PFSK-1 (cell line): ENCODE measurements at regions not wholly inside any gene's neighbourhood (a gene's known extent, or its start where the extent isn't known, plus 50 kb on each side); places are given as distances from the start of the nearest gene placed in this dataset.

Experiments used
- POLR2AphosphoS5 ChIP-seq: IDR thresholded peaks from 2 replicates; pipeline ENCODE4 v1.6.1; 2012; ENCODE audit warnings: low read depth, mild to moderate bottlenecking, control low read depth, low read length, moderate library complexity
- REST ChIP-seq, 2 experiments: IDR thresholded peaks; 2 replicates each; pipeline versions ENCODE4 v1.6.1 to v1.8.0; 2011 to 2012; ENCODE audit warnings: low read depth in 2 of 2, low read length in 2 of 2, control low read depth in 1 of 2, inconsistent platforms in 1 of 2, mild to moderate bottlenecking in 1 of 2, moderate library complexity in 1 of 2; ENCODE audit not compliant: insufficient read depth in 1 of 2
- SIN3A ChIP-seq: IDR thresholded peaks from 2 replicates; pipeline ENCODE4 v1.6.1; 2012; ENCODE audit warnings: mild to moderate bottlenecking, low read length, moderate library complexity, borderline replicate concordance; ENCODE audit not compliant: insufficient read depth
- TAF1 ChIP-seq: IDR thresholded peaks from 2 replicates; pipeline ENCODE4 v1.6.1; 2012; ENCODE audit warnings: low read length, control low read depth, borderline replicate concordance; ENCODE audit not compliant: insufficient read depth

GRCh38 chr21:18521204-18521603 lies 117.6 kb upstream of the TMPRSS15 start:
- TF ChIP-seq REST (IDR thresholded peaks at IDR 0.05; ENCODE audit: insufficient read depth in 1 of 2, low read depth in 2 of 2, low read length in 2 of 2) (no peak), POLR2AphosphoS5 (no peak), SIN3A (no peak), TAF1 (no peak)
